ENCODE measurements at regions not wholly inside any gene's neighbourhood (a gene's known extent, or its start where the extent isn't known, plus 50 kb on each side); places are given as distances from the start of the nearest gene placed in this dataset.

- no peak for DNase-seq
These were observed 2378.4 kb upstream of the WWC1 start for GRCh38 chr5:165913059-165913458.

GRCh38 chr5:165914456-165914855 lies 2377.0 kb upstream of the WWC1 start:
- no peak for DNase-seq

- DNase-seq, result no peak
These were observed 2372.2 kb upstream of the WWC1 start for GRCh38 chr5:165919196-165919595.

GRCh38 chr5:165920655-165921054 lies 2370.8 kb upstream of the WWC1 start:
- DNase-seq, result no peak

GRCh38 chr5:165928971-165929370 lies 2362.5 kb upstream of the WWC1 start:
- DNase-seq, result no peak

GRCh38 chr5:165940541-165940940 lies 2350.9 kb upstream of the WWC1 start:
- DNase-seq, result no peak

- no peak for DNase-seq
These were observed 2334.6 kb upstream of the WWC1 start for GRCh38 chr5:165956854-165957253.

GRCh38 chr5:165981671-165982070 lies 2309.8 kb upstream of the WWC1 start:
- no peak for DNase-seq

- no peak for DNase-seq
These were observed 2295.1 kb upstream of the WWC1 start for GRCh38 chr5:165996201-165996875.

- DNase-seq, result no peak
These were observed 2291.6 kb upstream of the WWC1 start for GRCh38 chr5:165999693-166000320.

- DNase-seq, result no peak
These were observed 2287.4 kb upstream of the WWC1 start for GRCh38 chr5:166004006-166004405.

- DNase-seq, result no peak
These were observed 2278.0 kb upstream of the WWC1 start for GRCh38 chr5:166013415-166013814.

- no peak for DNase-seq
These were observed 2277.2 kb upstream of the WWC1 start for GRCh38 chr5:166014256-166014655.

GRCh38 chr5:166018716-166019115 lies 2272.7 kb upstream of the WWC1 start:
- no peak for DNase-seq

GRCh38 chr5:166022065-166022464 lies 2269.4 kb upstream of the WWC1 start:
- DNase-seq, result no peak

- DNase-seq, result no peak
These were observed 2266.5 kb upstream of the WWC1 start for GRCh38 chr5:166024970-166025369.

GRCh38 chr5:166027582-166027981 lies 2263.9 kb upstream of the WWC1 start:
- no peak for DNase-seq

GRCh38 chr5:166031926-166032325 lies 2259.5 kb upstream of the WWC1 start:
- no peak for DNase-seq

- DNase-seq, result no peak
These were observed 2258.8 kb upstream of the WWC1 start for GRCh38 chr5:166032601-166033000.

- no peak for DNase-seq
These were observed 2245.5 kb upstream of the WWC1 start for GRCh38 chr5:166045961-166046360.

- DNase-seq, result no peak
These were observed 2244.5 kb upstream of the WWC1 start for GRCh38 chr5:166046956-166047355.

- no peak for DNase-seq
These were observed 2240.9 kb upstream of the WWC1 start for GRCh38 chr5:166050531-166050930.

GRCh38 chr5:166058660-166059059 lies 2232.8 kb upstream of the WWC1 start:
- DNase-seq, result no peak

- no peak for DNase-seq
These were observed 2229.4 kb upstream of the WWC1 start for GRCh38 chr5:166062094-166062493.

- DNase-seq, result no peak
These were observed 2228.7 kb upstream of the WWC1 start for GRCh38 chr5:166062719-166063118.

Data from activated CD4-positive, alpha-beta T cell treated with anti-CD3 and anti-CD28 coated beads for 48 hours (primary cell).